SK-N-SH treated with all-trans-retinoic acid at 6 μM for 48 hours (cell line): ENCODE measurements at regions not wholly inside any gene's neighbourhood (a gene's known extent, or its start where the extent isn't known, plus 50 kb on each side); places are given as distances from the start of the nearest gene placed in this dataset.

Source experiments
- CREB5 ChIP-seq: fragments of 250-450 bp; sonication (Bioruptor Pico); IDR thresholded peaks from 2 replicates; pipeline ENCODE4 v1.5.1; 2020; ENCODE audit warnings: low read depth, mild to moderate bottlenecking, moderate library complexity
- ISL1 ChIP-seq: fragments of 250-450 bp; sonication (Bioruptor Pico); IDR thresholded peaks from 2 replicates; pipeline ENCODE4 v2.1.2; 2022; ENCODE audit warnings: mild to moderate bottlenecking, moderate library complexity
- SNAI2 ChIP-seq: fragments of 250-450 bp; sonication (Bioruptor Pico); IDR thresholded peaks from 2 replicates; pipeline ENCODE4 v1.5.0; 2020; ENCODE audit warnings: mild to moderate bottlenecking, moderate library complexity
- TSHZ2 ChIP-seq: fragments of 250-450 bp; sonication (Bioruptor Pico); IDR thresholded peaks from 2 replicates; pipeline ENCODE4 v1.5.0; 2020; ENCODE audit warnings: mild to moderate bottlenecking, moderate library complexity
- ZC3H10 ChIP-seq: fragments of 250-450 bp; sonication (Bioruptor Pico); IDR thresholded peaks from 2 replicates; pipeline ENCODE4 v1.5.1; 2021; ENCODE audit warnings: mild to moderate bottlenecking, moderate library complexity
- ZNF565 ChIP-seq: fragments of 450-650 bp; formaldehyde crosslinking; conservative IDR thresholded peaks from 2 replicates; pipeline ENCODE4 v1.5.0; 2020; ENCODE audit warnings: low read depth, mild to moderate bottlenecking, moderate library complexity
- ZNF8 ChIP-seq: fragments of 450-650 bp; formaldehyde crosslinking; IDR thresholded peaks from 2 replicates; pipeline ENCODE4 v1.5.0; 2020; ENCODE audit warnings: mild to moderate bottlenecking, moderate library complexity
- TF ChIP-seq, protein P1 (sequence below): fragments of 250-450 bp; sonication (Bioruptor Pico); IDR thresholded peaks from 2 replicates; pipeline ENCODE4 v1.5.1; 2021; ENCODE audit warnings: mild to moderate bottlenecking, moderate library complexity

- no peak for TF ChIP-seq TSHZ2 (CRISPR knock-in tag)
- TF ChIP-seq ZNF8: no peak
- no peak for TF ChIP-seq ZNF565
- no peak for TF ChIP-seq ZC3H10
- no peak for TF ChIP-seq ISL1 (CRISPR knock-in tag)
- TF ChIP-seq, protein P1, sequence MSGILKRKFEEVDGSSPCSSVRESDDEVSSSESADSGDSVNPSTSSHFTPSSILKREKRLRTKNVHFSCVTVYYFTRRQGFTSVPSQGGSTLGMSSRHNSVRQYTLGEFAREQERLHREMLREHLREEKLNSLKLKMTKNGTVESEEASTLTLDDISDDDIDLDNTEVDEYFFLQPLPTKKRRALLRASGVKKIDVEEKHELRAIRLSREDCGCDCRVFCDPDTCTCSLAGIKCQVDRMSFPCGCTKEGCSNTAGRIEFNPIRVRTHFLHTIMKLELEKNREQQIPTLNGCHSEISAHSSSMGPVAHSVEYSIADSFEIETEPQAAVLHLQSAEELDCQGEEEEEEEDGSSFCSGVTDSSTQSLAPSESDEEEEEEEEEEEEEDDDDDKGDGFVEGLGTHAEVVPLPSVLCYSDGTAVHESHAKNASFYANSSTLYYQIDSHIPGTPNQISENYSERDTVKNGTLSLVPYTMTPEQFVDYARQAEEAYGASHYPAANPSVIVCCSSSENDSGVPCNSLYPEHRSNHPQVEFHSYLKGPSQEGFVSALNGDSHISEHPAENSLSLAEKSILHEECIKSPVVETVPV (CRISPR knock-in tag): no peak
- TF ChIP-seq SNAI2 (CRISPR knock-in tag): no peak
- TF ChIP-seq CREB5 (CRISPR knock-in tag): no peak
These were observed 1706.1 kb upstream of the CELF4 start for GRCh38 chr18:39271654-39272053.
